SHP77 (cell line): ENCODE measurements at regions not wholly inside any gene's neighbourhood (a gene's known extent, or its start where the extent isn't known, plus 50 kb on each side); places are given as distances from the start of the nearest gene placed in this dataset.

Experiments used
- DNase-seq, 2 experiments: peaks; one replicate each; lab custom pipeline; 2025; lab: John Stamatoyannopoulos, UW

DNA sequence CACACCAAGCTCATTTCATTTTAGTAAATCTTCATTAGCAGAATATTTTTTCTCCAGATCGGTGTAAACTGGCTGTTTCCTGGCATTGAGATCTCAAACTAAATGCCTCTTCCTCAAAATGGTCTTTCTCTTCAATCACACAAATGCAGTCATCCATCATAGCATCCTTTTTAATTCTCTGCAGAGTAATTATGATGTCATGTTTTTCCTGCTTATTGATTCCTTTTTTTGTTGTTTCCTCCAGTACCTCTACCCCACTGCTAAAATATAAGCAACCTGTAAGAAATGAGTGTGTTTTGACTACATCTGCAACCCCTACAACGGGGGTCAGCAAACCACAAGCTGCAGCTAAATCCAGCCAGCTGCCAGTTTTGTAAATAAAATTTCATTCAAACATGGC lies 65.6 kb upstream of the TOM1L1 start:
- no peak for DNase-seq

DNA sequence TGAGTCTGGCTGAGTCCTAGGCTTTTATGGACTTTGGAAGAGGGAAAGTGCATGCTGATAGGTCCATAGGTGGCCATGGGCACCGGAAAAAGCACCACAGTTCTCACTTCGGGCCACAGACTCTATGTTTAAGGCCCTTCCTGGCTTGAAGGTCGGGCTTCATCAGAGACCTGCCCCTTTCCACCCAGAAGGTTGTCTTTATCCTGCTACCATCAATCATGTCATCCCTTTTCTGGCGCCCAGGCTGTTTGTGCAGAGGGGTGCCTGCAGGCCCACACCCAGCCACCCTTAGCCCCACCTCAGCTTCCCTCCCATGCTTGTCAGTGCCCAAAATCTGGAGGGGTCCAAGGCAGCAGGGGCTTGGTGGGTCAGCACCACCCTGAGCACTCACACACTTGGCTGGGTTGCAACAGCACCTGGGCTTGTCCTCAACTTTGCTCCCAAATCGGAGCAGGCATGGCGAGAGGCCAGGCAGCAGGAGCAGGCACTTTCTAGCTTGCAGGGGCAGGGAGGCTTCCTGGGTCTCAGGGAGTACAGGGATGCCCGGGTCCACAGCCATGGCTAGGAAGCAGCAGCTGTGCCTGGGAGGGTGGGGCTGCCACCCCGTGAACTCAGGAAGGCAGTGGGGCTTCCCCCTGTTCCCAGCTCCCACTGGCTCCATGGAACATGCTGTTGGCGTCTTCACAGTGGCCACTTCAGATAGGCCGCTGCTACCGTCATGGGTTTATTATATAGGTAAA lies 63.8 kb upstream of the TOM1L1 start:
- DNase-seq, result no peak

GRCh38 chr17:54838651-54839421 lies 61.8 kb upstream of the TOM1L1 start:
- no peak for DNase-seq

- DNase-seq, result no peak
These were observed 61.2 kb upstream of the TOM1L1 start for GRCh38 chr17:54839447-54839846.

- DNase-seq, result no peak
These were observed 59.6 kb upstream of the TOM1L1 start for GRCh38 chr17:54840885-54841591.

- no peak for DNase-seq
These were observed 59.0 kb upstream of the TOM1L1 start for GRCh38 chr17:54841656-54842055.

DNA sequence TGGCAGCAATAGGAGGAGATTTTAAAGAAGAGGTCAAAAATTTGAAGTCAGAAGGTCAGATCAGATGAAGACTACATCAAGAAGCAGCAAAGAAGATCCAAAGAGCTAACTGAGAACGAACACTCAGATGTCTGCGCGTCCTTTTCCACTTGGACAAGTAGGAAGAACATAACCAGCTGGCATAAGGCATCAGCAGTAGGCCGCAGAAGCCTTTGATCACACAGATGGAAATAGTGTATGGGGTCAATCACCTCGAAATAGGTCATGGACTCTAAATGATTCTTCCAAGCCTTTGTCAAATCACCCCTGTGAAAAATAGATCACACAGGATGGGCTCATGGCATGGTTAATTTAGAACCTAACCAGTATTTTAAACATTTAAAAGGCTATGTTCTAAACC lies 56.4 kb upstream of the TOM1L1 start:
- no peak for DNase-seq

- no peak for DNase-seq
These were observed 52.2 kb upstream of the TOM1L1 start for GRCh38 chr17:54848368-54848987.

GRCh38 chr17:54849660-54850059 lies 51.0 kb upstream of the TOM1L1 start:
- no peak for DNase-seq
